Keratinocyte (primary cell): ENCODE measurements at regions not wholly inside any gene's neighbourhood (a gene's known extent, or its start where the extent isn't known, plus 50 kb on each side); places are given as distances from the start of the nearest gene placed in this dataset.

Source experiments
- CTCF ChIP-seq, 3 experiments: IDR thresholded peaks in 1 of 3; conservative IDR thresholded peaks in 1 of 3; optimal IDR thresholded peaks in 1 of 3; 2 replicates in 2 of 3; 3 replicates in 1 of 3; pipeline versions ENCODE3 to v1.5.1; 2011; ENCODE audit warnings: low read length in 3 of 3, mild to moderate bottlenecking in 3 of 3, moderate library complexity in 2 of 3, control low read depth in 1 of 3, inconsistent platforms in 1 of 3; ENCODE audit not compliant: insufficient read depth in 2 of 3; ENCODE audit errors: extremely low read depth in 1 of 3
- EZH2 ChIP-seq: IDR thresholded peaks from one replicate; pipeline ENCODE4 v1.6.1; 2012; ENCODE audit warnings: inconsistent platforms, mild to moderate bottlenecking, low read length, moderate library complexity

GRCh38 chr6:166041277-166041676, 126.4 kb downstream of the TBXT start:
- TF ChIP-seq CTCF (optimal IDR thresholded peaks at IDR 0.05 in 1 of 3, IDR thresholded peaks at IDR 0.05 in 1 of 3, conservative IDR thresholded peaks at IDR 0.05 in 1 of 3; ENCODE audit: extremely low read depth in 1 of 3, insufficient read depth in 2 of 3, low read length in 3 of 3) (no peak), EZH2 (no peak)
